ENCODE measurements at regions not wholly inside any gene's neighbourhood (a gene's known extent, or its start where the extent isn't known, plus 50 kb on each side); places are given as distances from the start of the nearest gene placed in this dataset.
A peak's percentile ranks its signal among the peaks of the same experiment; 100 is the strongest.

DNA sequence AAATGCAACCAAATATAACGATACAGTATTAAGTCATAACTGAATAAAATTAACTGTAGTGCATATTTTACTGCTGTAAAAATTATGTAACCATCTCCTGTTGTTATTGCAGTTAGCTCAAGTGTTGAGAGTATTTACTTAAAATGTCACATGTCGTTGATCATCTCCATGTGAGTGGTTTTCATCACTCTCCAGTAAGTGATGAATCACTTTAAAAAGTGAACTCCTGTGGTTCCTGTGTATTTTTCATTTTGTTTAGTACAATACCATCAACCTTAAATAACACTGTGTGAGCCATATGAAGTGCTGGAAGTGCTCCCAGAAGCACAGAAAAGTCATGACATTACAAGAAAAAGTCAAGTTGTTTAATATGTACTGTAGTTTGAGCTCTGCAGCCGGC, 104.7 kb upstream of the SLCO1B1 start:
- DNase-seq: no peak
- no peak overlapping the region for H3K27ac Mint-ChIP-seq (ENCODE audit: unreplicated experiment)
- no peaks in the 10 kb centered on the region for H3K36me3 Mint-ChIP-seq (ENCODE audit: unreplicated experiment)
- no peaks in the 10 kb centered on the region for H3K9me3 Mint-ChIP-seq (ENCODE audit: unreplicated experiment)
- no peaks in the 10 kb centered on the region for H3K4me1 Mint-ChIP-seq (ENCODE audit: low read depth, unreplicated experiment)
- no peaks in the 10 kb centered on the region for H3K27me3 Mint-ChIP-seq (ENCODE audit: unreplicated experiment)
- TF ChIP-seq, protein P1, sequence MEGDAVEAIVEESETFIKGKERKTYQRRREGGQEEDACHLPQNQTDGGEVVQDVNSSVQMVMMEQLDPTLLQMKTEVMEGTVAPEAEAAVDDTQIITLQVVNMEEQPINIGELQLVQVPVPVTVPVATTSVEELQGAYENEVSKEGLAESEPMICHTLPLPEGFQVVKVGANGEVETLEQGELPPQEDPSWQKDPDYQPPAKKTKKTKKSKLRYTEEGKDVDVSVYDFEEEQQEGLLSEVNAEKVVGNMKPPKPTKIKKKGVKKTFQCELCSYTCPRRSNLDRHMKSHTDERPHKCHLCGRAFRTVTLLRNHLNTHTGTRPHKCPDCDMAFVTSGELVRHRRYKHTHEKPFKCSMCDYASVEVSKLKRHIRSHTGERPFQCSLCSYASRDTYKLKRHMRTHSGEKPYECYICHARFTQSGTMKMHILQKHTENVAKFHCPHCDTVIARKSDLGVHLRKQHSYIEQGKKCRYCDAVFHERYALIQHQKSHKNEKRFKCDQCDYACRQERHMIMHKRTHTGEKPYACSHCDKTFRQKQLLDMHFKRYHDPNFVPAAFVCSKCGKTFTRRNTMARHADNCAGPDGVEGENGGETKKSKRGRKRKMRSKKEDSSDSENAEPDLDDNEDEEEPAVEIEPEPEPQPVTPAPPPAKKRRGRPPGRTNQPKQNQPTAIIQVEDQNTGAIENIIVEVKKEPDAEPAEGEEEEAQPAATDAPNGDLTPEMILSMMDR (IDR thresholded peaks at IDR 0.05; ENCODE audit: partially characterized antibody, unreplicated experiment): no peak
- no peak overlapping the region for H3K4me3 Mint-ChIP-seq (ENCODE audit: unreplicated experiment)

DNA sequence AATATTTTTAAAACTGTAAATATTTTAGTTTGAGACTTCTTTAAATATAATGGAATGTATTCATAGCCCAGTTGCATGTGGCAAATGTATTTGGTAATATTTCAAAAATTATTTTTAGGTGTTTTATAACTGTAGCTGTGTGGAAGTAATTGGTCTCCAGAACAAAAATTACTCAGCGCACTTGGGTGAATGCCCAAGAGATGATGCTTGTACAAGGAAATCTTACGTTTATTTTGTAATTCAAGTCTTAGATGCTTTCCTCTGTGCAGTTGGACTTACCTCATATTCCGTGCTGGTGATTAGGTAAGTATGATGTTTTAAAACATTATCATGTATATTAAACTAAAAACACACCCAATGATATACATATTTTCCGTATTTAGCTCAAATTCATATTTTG, 76.7 kb upstream of the SLCO1B1 start:
- Mint-ChIP-seq H3K9me3 (ENCODE audit: unreplicated experiment) (no peaks in the 10 kb centered on the region), H3K27me3 (ENCODE audit: unreplicated experiment) (no peaks in the 10 kb centered on the region), H3K4me1 (ENCODE audit: low read depth, unreplicated experiment) (no peaks in the 10 kb centered on the region), H3K36me3 (ENCODE audit: unreplicated experiment) (no peaks in the 10 kb centered on the region), H3K27ac (ENCODE audit: unreplicated experiment) (no peak overlapping the region), H3K4me3 (ENCODE audit: unreplicated experiment) (no peak overlapping the region)
- TF ChIP-seq, protein P1 (IDR thresholded peaks at IDR 0.05; ENCODE audit: partially characterized antibody, unreplicated experiment): no peak
- no peak for DNase-seq

DNA sequence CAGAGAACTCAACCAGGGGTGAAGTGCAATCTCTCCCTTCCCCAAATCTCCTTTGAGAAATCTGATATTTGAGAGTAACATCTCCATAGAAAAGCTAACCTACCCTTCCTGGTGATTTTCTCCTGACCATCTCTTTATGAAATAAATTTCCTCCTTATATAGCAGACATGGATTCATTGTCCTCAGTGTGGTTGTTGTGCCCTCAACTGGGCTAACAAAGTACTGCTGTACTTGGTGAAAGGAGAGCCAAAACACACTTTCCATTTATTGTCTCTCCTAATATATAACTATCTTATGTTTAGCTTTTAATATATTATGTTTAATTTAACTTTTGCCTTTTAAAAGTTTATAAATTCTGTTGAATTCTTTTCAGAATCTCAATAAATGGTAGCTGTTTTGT, 65.1 kb upstream of the SLCO1B1 start:
- Mint-ChIP-seq H3K27me3 (ENCODE audit: unreplicated experiment) (no peaks in the 10 kb centered on the region), H3K4me3 (ENCODE audit: unreplicated experiment) (no peak overlapping the region), H3K36me3 (ENCODE audit: unreplicated experiment) (no peaks in the 10 kb centered on the region), H3K9me3 (ENCODE audit: unreplicated experiment) (no peaks in the 10 kb centered on the region), H3K27ac (ENCODE audit: unreplicated experiment) (no peak overlapping the region), H3K4me1 (ENCODE audit: low read depth, unreplicated experiment) (no peaks in the 10 kb centered on the region)
- DNase-seq: no peak
- TF ChIP-seq, protein P1 (IDR thresholded peaks at IDR 0.05; ENCODE audit: partially characterized antibody, unreplicated experiment): peak; percentile 19

DNA sequence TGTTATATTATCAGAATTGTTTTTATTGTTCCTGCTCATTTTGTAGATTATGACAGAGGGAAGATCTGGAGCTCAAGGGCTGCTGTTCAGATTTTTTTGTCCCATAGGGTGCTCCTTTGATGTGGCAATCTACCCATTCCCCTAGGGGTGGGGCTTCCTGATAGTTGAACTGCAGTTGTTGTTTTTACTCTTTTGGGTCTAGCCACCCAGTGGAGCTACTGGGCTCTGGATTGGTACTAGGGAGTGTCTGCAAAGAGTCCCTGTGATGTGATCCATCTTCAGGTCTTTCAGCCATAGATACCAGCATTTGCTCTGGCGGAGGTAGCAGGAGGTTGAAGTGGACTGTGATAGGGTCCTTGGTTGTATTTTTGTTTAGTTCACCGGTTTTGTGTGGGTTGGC, 57.9 kb upstream of the SLCO1B1 start:
- no peak overlapping the region for H3K27ac Mint-ChIP-seq (ENCODE audit: unreplicated experiment)
- no peaks in the 10 kb centered on the region for H3K36me3 Mint-ChIP-seq (ENCODE audit: unreplicated experiment)
- H3K4me3 Mint-ChIP-seq (ENCODE audit: unreplicated experiment): no peak overlapping the region
- no peaks in the 10 kb centered on the region for H3K4me1 Mint-ChIP-seq (ENCODE audit: low read depth, unreplicated experiment)
- no peak for DNase-seq
- TF ChIP-seq, protein P1 (IDR thresholded peaks at IDR 0.05; ENCODE audit: partially characterized antibody, unreplicated experiment): no peak
- H3K27me3 Mint-ChIP-seq (ENCODE audit: unreplicated experiment): no peaks in the 10 kb centered on the region
- no peaks in the 10 kb centered on the region for H3K9me3 Mint-ChIP-seq (ENCODE audit: unreplicated experiment)

DNA sequence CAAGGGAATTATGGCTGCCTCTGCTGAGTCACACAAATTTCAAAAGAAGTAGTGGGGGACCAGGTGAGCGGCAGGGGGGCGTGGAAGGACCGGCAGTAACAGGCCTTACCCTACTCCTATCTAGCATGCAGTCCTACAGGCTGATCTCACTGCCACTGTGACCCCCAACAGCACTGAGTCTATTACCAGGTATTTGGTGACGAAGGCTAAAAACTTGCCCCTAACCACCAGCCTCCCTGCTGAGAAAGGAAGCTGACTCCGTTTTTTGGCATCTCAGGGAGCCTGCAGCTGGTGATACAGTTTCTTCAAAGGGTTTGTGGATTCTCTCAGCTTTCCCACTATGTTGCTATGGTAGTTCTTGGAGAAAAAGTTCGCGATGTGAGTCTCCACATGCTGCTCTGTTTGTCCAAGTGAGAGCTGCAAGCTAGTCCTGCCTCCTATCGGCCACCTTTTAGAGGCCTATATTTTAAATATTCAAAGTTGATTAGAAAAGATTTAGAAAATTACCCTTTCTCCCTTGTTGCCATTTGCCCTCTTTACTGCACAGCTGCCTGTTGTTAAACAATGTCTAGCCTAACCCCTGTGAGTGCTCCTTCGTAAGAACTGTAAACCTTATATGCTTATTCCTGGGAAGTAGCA, 57.1 kb upstream of the SLCO1B1 start:
- Mint-ChIP-seq H3K27ac (ENCODE audit: unreplicated experiment) (no peak overlapping the region), H3K4me3 (ENCODE audit: unreplicated experiment) (no peak overlapping the region), H3K9me3 (ENCODE audit: unreplicated experiment) (no peaks in the 10 kb centered on the region), H3K4me1 (ENCODE audit: low read depth, unreplicated experiment) (no peaks in the 10 kb centered on the region), H3K36me3 (ENCODE audit: unreplicated experiment) (no peaks in the 10 kb centered on the region), H3K27me3 (ENCODE audit: unreplicated experiment) (no peaks in the 10 kb centered on the region)
- TF ChIP-seq, protein P1 (IDR thresholded peaks at IDR 0.05; ENCODE audit: partially characterized antibody, unreplicated experiment): no peak
- DNase-seq: no peak
